ENCODE measurements at regions not wholly inside any gene's neighbourhood (a gene's known extent, or its start where the extent isn't known, plus 50 kb on each side); places are given as distances from the start of the nearest gene placed in this dataset.

GRCh38 chr7:119413314-119413805 is 859.6 kb upstream of the KCND2 start:
- no peak for FAIRE-seq
- DNase-seq (ENCODE audit: insufficient read length): no peak
- TF ChIP-seq POLR2A (IDR thresholded peaks at IDR 0.05; ENCODE audit: low read depth, low read length) (no peak), TAF1 (IDR thresholded peaks at IDR 0.05; ENCODE audit: borderline replicate concordance, low read depth, low read length) (no peak), POLR2AphosphoS5 (IDR thresholded peaks at IDR 0.05; ENCODE audit: low read depth, low read length) (no peak)

GRCh38 chr7:119415682-119416081 is 857.3 kb upstream of the KCND2 start:
- DNase-seq (ENCODE audit: insufficient read length) (no peak), FAIRE-seq (peak; percentile 9)
- TF ChIP-seq POLR2AphosphoS5 (IDR thresholded peaks at IDR 0.05; ENCODE audit: low read depth, low read length): no peak
- no peak for TF ChIP-seq POLR2A (IDR thresholded peaks at IDR 0.05; ENCODE audit: low read depth, low read length)

GRCh38 chr7:119421657-119422056 is 851.3 kb upstream of the KCND2 start:
- DNase-seq (ENCODE audit: insufficient read length) (no peak), FAIRE-seq (no peak)
- no peak for TF ChIP-seq TAF1 (IDR thresholded peaks at IDR 0.05; ENCODE audit: borderline replicate concordance, low read depth, low read length)
- TF ChIP-seq POLR2AphosphoS5 (IDR thresholded peaks at IDR 0.05; ENCODE audit: low read depth, low read length): no peak
- TF ChIP-seq POLR2A (IDR thresholded peaks at IDR 0.05; ENCODE audit: low read depth, low read length): no peak

DNA sequence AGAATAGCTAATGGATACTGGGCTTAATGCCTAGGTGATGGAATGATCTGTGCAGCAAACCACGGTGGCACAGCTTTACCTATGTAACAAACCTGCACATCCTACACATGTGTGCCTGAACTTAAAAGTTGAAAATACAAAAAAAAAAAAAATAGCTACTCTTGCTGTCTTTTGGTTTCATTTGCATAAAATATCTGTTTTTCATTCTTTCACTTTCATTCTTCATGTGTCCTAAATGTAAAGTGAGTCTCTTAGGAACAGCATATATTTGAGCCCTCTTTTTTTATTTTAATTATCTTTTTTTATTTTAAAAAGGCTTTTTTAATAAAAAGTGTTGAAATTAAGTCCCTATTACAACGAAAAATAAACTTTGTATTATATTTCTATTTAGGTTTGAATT is 836.1 kb upstream of the KCND2 start:
- no peak for FAIRE-seq
- no peak for DNase-seq (ENCODE audit: insufficient read length)

GRCh38 chr7:119438315-119438714 is 834.7 kb upstream of the KCND2 start:
- TF ChIP-seq POLR2AphosphoS5 (IDR thresholded peaks at IDR 0.05; ENCODE audit: low read depth, low read length) (no peak), TAF1 (IDR thresholded peaks at IDR 0.05; ENCODE audit: borderline replicate concordance, low read depth, low read length) (no peak), POLR2A (IDR thresholded peaks at IDR 0.05; ENCODE audit: low read depth, low read length) (no peak)
- no peak for FAIRE-seq
- DNase-seq (ENCODE audit: insufficient read length): no peak

More for the DNA sequence above, 836.1 kb upstream of the KCND2 start:
- TF ChIP-seq POLR2AphosphoS5 (IDR thresholded peaks at IDR 0.05; ENCODE audit: low read depth, low read length) (no peak), TAF1 (IDR thresholded peaks at IDR 0.05; ENCODE audit: borderline replicate concordance, low read depth, low read length) (no peak), POLR2A (IDR thresholded peaks at IDR 0.05; ENCODE audit: low read depth, low read length) (no peak)

DNA sequence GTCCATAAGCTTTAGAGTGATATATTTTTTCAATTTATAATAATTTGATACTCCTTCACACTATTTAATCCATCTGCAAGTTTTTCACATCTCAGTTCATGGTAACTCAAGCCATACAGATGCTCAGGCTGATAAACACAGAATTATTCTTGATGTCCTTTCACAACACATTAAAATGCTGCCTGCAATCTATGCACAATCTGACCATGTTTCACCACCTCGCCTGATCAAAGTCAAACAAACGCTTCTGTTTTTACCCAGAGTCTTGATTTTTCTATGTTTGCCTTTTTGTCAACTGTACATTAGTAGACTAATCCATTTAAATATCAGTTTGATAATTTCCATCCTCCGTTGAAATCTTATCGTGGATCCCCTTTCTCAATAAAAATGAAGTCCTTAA is 833.8 kb upstream of the KCND2 start:
- no peak for FAIRE-seq
- DNase-seq (ENCODE audit: insufficient read length): no peak
- TF ChIP-seq POLR2AphosphoS5 (IDR thresholded peaks at IDR 0.05; ENCODE audit: low read depth, low read length) (no peak), POLR2A (IDR thresholded peaks at IDR 0.05; ENCODE audit: low read depth, low read length) (no peak), TAF1 (IDR thresholded peaks at IDR 0.05; ENCODE audit: borderline replicate concordance, low read depth, low read length) (no peak)

GRCh38 chr7:119452401-119452800 is 820.6 kb upstream of the KCND2 start:
- no peak for FAIRE-seq

GRCh38 chr7:119465798-119466305 is 807.1 kb upstream of the KCND2 start:
- TF ChIP-seq POLR2AphosphoS5 (IDR thresholded peaks at IDR 0.05; ENCODE audit: low read depth, low read length) (no peak), TAF1 (IDR thresholded peaks at IDR 0.05; ENCODE audit: borderline replicate concordance, low read depth, low read length) (no peak), POLR2A (IDR thresholded peaks at IDR 0.05; ENCODE audit: low read depth, low read length) (no peak)
- no peak for FAIRE-seq

More at GRCh38 chr7:119452401-119452800, 820.6 kb upstream of the KCND2 start:
- no peak for TF ChIP-seq POLR2A (IDR thresholded peaks at IDR 0.05; ENCODE audit: low read depth, low read length)
- DNase-seq (ENCODE audit: insufficient read length): no peak

DNA sequence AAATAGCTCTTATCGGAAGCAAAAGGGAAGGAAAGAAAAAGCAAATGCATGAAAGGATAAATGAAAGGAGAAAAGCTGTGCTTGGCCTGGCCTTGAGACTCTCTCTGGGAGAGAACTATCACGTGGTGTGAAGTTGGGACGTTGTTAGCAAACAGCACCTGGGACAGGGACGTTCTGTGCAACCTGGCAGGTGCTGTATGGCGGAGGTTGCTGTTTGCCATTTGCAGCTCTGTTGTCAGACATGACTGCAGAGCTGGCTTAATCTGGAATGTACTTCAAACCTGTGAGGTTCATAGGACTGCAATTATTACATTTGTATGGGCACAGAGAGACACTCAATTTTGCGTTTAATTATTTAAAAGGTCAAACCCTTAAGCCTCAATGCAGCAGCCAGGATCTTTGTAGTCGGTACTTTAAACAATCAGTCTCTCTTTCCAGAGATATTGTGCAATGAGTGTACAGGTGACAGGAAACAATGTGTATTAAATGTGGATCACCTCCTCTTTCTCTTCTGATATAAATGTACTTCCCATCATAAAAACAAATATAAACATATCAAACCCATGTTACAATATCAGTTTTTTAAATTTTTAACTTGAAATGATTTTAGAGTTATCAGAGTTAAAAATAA is 800.5 kb upstream of the KCND2 start:
- DNase-seq (ENCODE audit: insufficient read length) (no peak), FAIRE-seq (no peak)

More at GRCh38 chr7:119465798-119466305, 807.1 kb upstream of the KCND2 start:
- DNase-seq (ENCODE audit: insufficient read length): no peak

GRCh38 chr7:119482209-119482608 is 790.8 kb upstream of the KCND2 start:
- peak; percentile 0 for DNase-seq (ENCODE audit: insufficient read length)
- TF ChIP-seq TAF1 (IDR thresholded peaks at IDR 0.05; ENCODE audit: borderline replicate concordance, low read depth, low read length): no peak
- no peak for TF ChIP-seq POLR2A (IDR thresholded peaks at IDR 0.05; ENCODE audit: low read depth, low read length)
- no peak for TF ChIP-seq POLR2AphosphoS5 (IDR thresholded peaks at IDR 0.05; ENCODE audit: low read depth, low read length)
- FAIRE-seq: no peak

More for the DNA sequence above, 800.5 kb upstream of the KCND2 start:
- no peak for TF ChIP-seq POLR2AphosphoS5 (IDR thresholded peaks at IDR 0.05; ENCODE audit: low read depth, low read length)
- no peak for TF ChIP-seq TAF1 (IDR thresholded peaks at IDR 0.05; ENCODE audit: borderline replicate concordance, low read depth, low read length)
- TF ChIP-seq POLR2A (IDR thresholded peaks at IDR 0.05; ENCODE audit: low read depth, low read length): no peak

DNA sequence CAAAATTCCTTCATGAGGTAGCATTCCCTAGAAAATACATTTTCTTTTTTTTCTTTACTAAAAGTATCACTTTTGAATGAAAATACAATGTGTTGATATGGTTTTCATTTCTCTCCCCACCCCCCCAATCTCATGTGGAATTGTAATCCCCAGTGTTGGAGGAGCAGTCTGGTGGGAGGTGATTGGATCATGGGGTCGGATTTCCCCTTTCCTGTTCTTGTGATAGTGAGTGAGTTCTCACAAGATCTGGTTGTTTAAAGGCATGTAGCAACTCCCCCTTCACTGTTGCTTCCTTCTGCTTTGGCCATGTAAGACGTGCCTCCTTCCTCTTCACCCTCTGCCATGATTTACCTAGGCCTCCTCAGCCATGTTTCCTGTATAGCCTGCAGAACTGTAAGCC is 790.3 kb upstream of the KCND2 start:
- no peak for TF ChIP-seq TAF1 (IDR thresholded peaks at IDR 0.05; ENCODE audit: borderline replicate concordance, low read depth, low read length)
- no peak for TF ChIP-seq POLR2A (IDR thresholded peaks at IDR 0.05; ENCODE audit: low read depth, low read length)
- TF ChIP-seq POLR2AphosphoS5 (IDR thresholded peaks at IDR 0.05; ENCODE audit: low read depth, low read length): no peak
- FAIRE-seq: no peak
- DNase-seq (ENCODE audit: insufficient read length): no peak

GRCh38 chr7:119483364-119483763 is 789.6 kb upstream of the KCND2 start:
- no peak for TF ChIP-seq POLR2AphosphoS5 (IDR thresholded peaks at IDR 0.05; ENCODE audit: low read depth, low read length)
- TF ChIP-seq TAF1 (IDR thresholded peaks at IDR 0.05; ENCODE audit: borderline replicate concordance, low read depth, low read length): no peak
- FAIRE-seq (no peak), DNase-seq (ENCODE audit: insufficient read length) (no peak)

Data from GM12892 (cell line).